OCI-LY1 (cell line): ENCODE measurements at regions not wholly inside any gene's neighbourhood (a gene's known extent, or its start where the extent isn't known, plus 50 kb on each side); places are given as distances from the start of the nearest gene placed in this dataset.

Experiments used
- H2AFZ ChIP-seq: fragments of 200-600 bp; sonication (generic), shearing (Covaris generic); 2 replicates; pipeline ENCODE4 v1.6.0; 2014; ENCODE audit warnings: antibody characterized with exemption, mild to moderate bottlenecking, low read length
- H3F3A ChIP-seq: fragments of 200-600 bp; sonication (generic), shearing (Covaris generic); 2 replicates; pipeline ENCODE4 v1.6.0; 2014; ENCODE audit warnings: mild to moderate bottlenecking, antibody characterized with exemption, low read length, moderate library complexity; ENCODE audit not compliant: insufficient read depth
- H3K27ac ChIP-seq: fragments of 200-600 bp; sonication (generic); 2 replicates; pipeline ENCODE4 v1.5.1; 2014; ENCODE audit warnings: low read length, mixed run types, mild to moderate bottlenecking, low read depth; ENCODE audit not compliant: poor library complexity, severe bottlenecking
- H3K27me3 ChIP-seq: fragments of 200-600 bp; sonication (generic); 2 replicates; pipeline ENCODE4 v1.6.0; 2014; ENCODE audit warnings: antibody characterized with exemption, mild to moderate bottlenecking, low read length, moderate library complexity; ENCODE audit not compliant: insufficient read depth
- H3K36me3 ChIP-seq: fragments of 200-600 bp; sonication (generic); 2 replicates; pipeline ENCODE4 v1.6.1; 2014; ENCODE audit warnings: mild to moderate bottlenecking, antibody characterized with exemption, low read length, moderate library complexity, mixed read lengths; ENCODE audit not compliant: insufficient read depth
- H3K4me1 ChIP-seq: fragments of 200-600 bp; sonication (generic); 2 replicates; pipeline ENCODE4 v1.5.1; 2014; ENCODE audit warnings: mild to moderate bottlenecking, low read length, moderate library complexity; ENCODE audit not compliant: insufficient read depth, severe bottlenecking
- H3K4me2 ChIP-seq: fragments of 200-600 bp; sonication (generic), shearing (Covaris generic); 2 replicates; pipeline ENCODE4 v1.6.1; 2014; ENCODE audit warnings: low read length
- H3K4me3 ChIP-seq: fragments of 200-600 bp; sonication (generic); 2 replicates; pipeline ENCODE4 v1.5.1; 2014; ENCODE audit warnings: low read length, low read depth, mild to moderate bottlenecking, mixed read lengths; ENCODE audit not compliant: poor library complexity, severe bottlenecking
- H3K79me2 ChIP-seq: fragments of 200-600 bp; shearing (Covaris generic); 2 replicates; pipeline ENCODE4 v1.6.1; 2016; ENCODE audit warnings: mixed run types, low read length, mixed read lengths; ENCODE audit not compliant: insufficient read depth
- H3K9ac ChIP-seq: fragments of 200-600 bp; sonication (generic), shearing (Covaris generic); 2 replicates; pipeline ENCODE4 v1.6.1; 2014; ENCODE audit warnings: mild to moderate bottlenecking, low read length, mixed read lengths
- H3K9me2 ChIP-seq: fragments of 200-600 bp; sonication (generic), shearing (Covaris generic); 2 replicates; pipeline ENCODE4 v1.6.1; 2014; ENCODE audit warnings: low read depth, mild to moderate bottlenecking, low read length, mixed read lengths
- H3K9me3 ChIP-seq: fragments of 200-600 bp; shearing (Covaris generic); 2 replicates; pipeline ENCODE4 v1.6.1; 2014; ENCODE audit warnings: low read length, mixed read lengths
- H4K20me1 ChIP-seq: fragments of 200-600 bp; sonication (generic), shearing (Covaris generic); 2 replicates; pipeline ENCODE4 v1.6.0; 2016; ENCODE audit warnings: mild to moderate bottlenecking, low read length; ENCODE audit not compliant: insufficient read depth
- EZH2 ChIP-seq: fragments of 200-600 bp; sonication (generic), shearing (Covaris generic); IDR thresholded peaks from 2 replicates; pipeline ENCODE4 v1.8.0; 2017; ENCODE audit warnings: borderline replicate concordance, mixed run types, mild to moderate bottlenecking, antibody characterized with exemption, low read length, moderate library complexity, mixed read lengths
- TF ChIP-seq, protein P1 (sequence below): fragments of 200-600 bp; sonication (generic), shearing (Covaris generic); IDR thresholded peaks from 2 replicates; pipeline ENCODE4 v1.5.1; 2017; ENCODE audit warnings: mild to moderate bottlenecking, antibody characterized with exemption, low read length, moderate library complexity, mixed read lengths

DNA sequence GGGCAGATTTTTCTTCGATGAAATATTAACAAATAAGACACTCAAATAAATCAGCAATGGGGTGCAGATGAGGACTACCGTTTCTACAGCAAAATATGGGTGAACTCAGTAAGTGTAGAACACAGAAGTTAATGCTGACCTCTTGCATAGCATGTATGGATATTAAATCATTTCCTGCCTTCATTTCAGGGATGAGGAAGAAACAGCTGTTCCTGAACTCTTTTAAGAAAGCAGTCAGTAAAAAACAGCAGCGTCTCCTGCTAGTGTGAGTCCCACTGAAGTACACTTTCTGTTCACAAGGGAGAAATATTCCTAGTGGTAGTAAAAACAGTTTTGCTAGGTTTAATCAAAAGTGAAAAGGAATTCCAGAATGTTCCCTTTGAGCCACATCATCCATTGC, 379.0 kb downstream of the ZEB2 start:
- peaks cover 25% of the 10 kb centered on the region for H3K36me3 ChIP-seq
- peaks cover 8% of the 10 kb centered on the region for H3K4me1 ChIP-seq
- no peak for TF ChIP-seq EZH2
- TF ChIP-seq, protein P1, sequence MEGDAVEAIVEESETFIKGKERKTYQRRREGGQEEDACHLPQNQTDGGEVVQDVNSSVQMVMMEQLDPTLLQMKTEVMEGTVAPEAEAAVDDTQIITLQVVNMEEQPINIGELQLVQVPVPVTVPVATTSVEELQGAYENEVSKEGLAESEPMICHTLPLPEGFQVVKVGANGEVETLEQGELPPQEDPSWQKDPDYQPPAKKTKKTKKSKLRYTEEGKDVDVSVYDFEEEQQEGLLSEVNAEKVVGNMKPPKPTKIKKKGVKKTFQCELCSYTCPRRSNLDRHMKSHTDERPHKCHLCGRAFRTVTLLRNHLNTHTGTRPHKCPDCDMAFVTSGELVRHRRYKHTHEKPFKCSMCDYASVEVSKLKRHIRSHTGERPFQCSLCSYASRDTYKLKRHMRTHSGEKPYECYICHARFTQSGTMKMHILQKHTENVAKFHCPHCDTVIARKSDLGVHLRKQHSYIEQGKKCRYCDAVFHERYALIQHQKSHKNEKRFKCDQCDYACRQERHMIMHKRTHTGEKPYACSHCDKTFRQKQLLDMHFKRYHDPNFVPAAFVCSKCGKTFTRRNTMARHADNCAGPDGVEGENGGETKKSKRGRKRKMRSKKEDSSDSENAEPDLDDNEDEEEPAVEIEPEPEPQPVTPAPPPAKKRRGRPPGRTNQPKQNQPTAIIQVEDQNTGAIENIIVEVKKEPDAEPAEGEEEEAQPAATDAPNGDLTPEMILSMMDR: no peak
- no peaks in the 10 kb centered on the region for H3F3A ChIP-seq
- no peak overlapping the region for H3K9ac ChIP-seq
- no peaks in the 10 kb centered on the region for H4K20me1 ChIP-seq
- no peak overlapping the region for H2AFZ ChIP-seq
- H3K79me2 ChIP-seq: no peaks in the 10 kb centered on the region
- no peaks in the 10 kb centered on the region for H3K9me2 ChIP-seq
- no peak overlapping the region for H3K4me3 ChIP-seq
- H3K27ac ChIP-seq: no peak overlapping the region
- no peaks in the 10 kb centered on the region for H3K9me3 ChIP-seq
- no peak overlapping the region for H3K4me2 ChIP-seq
- no peaks in the 10 kb centered on the region for H3K27me3 ChIP-seq

DNA sequence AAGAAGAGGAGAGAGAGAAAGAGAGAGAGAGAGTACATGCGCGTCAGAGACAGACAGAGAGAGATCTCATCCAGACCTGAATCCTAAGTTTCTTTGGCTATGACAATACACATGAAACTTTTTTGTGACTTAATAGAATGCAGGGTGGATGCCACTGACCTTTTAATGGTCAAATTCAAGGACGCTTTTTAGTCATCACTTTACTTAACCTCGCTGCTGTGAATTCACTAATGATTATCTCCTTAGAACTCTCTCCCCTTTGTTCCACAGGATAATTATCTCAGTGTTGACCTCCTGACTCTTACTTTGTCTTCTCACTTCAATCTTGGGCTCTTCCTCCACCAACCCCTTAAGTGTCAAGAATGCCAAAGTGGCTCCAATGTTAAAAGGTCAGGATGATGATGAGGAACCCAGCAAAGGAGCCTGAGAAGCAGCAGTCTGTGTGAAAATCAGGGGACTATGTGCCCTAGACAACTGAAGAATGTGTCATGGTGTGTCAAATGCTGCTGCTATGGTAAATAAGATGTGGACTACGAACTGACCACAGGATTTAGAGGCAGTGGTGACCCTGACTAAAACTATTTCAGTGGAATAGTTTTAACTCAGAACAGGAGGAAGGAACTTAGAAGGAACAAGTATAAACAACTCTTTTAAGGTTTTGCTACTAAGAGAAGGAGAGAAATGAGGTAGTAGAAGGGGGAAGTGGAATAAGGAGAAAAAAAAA, 382.1 kb downstream of the ZEB2 start:
- H3K79me2 ChIP-seq: no peaks in the 10 kb centered on the region
- no peaks in the 10 kb centered on the region for H4K20me1 ChIP-seq
- no peak overlapping the region for H3K4me3 ChIP-seq
- H3K4me1 ChIP-seq: peaks cover 9% of the 10 kb centered on the region
- H3K36me3 ChIP-seq: peaks cover 17% of the 10 kb centered on the region
- H3K27me3 ChIP-seq: no peaks in the 10 kb centered on the region
- no peaks in the 10 kb centered on the region for H3K9me3 ChIP-seq
- no peak overlapping the region for H3K4me2 ChIP-seq
- H3K27ac ChIP-seq: no peak overlapping the region
- no peak overlapping the region for H3K9ac ChIP-seq
- no peak for TF ChIP-seq EZH2
- TF ChIP-seq, protein P1: no peak
- H2AFZ ChIP-seq: no peak overlapping the region
- 0 out of 2 replicates have a peak, but pooled peaks cover 2% of the 10 kb centered on the region for H3F3A ChIP-seq
- no peaks in the 10 kb centered on the region for H3K9me2 ChIP-seq

DNA sequence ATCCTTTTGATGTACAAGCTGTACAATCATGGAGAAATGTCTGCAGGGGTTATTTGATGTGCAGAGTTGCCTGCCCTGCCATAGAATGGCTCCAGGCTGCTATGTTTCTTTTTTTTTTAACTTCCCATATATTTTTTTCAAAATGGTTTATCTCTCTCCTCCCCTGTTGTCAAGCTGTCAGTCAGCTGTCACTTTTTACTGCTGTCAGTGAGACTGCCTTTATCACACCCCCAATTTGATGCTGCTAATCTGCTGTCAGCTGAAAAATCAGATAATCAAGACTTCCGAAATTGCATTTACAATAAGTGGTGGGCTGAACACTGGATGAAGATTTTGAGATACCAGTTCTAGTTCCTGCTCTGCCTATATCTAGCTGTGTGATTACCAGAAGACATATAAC, 382.6 kb downstream of the ZEB2 start:
- H2AFZ ChIP-seq: no peak overlapping the region
- H3K4me3 ChIP-seq: no peak overlapping the region

More for the DNA sequence above, 382.6 kb downstream of the ZEB2 start:
- Histone ChIP-seq H3K9ac (no peak overlapping the region), H3K27ac (no peak overlapping the region), H3K4me1 (peaks cover 9% of the 10 kb centered on the region), H3K79me2 (no peaks in the 10 kb centered on the region), H3F3A (0 out of 2 replicates have a peak, but pooled peaks cover 2% of the 10 kb centered on the region), H3K36me3 (peaks cover 13% of the 10 kb centered on the region), H3K9me3 (no peaks in the 10 kb centered on the region), H4K20me1 (no peaks in the 10 kb centered on the region), H3K9me2 (no peaks in the 10 kb centered on the region), H3K27me3 (no peaks in the 10 kb centered on the region), H3K4me2 (no peak overlapping the region)
- TF ChIP-seq EZH2: no peak
- TF ChIP-seq, protein P1: no peak
